Lower leg skin (tissue), 4 donors: ENCODE measurements at regions not wholly inside any gene's neighbourhood (a gene's known extent, or its start where the extent isn't known, plus 50 kb on each side); places are given as distances from the start of the nearest gene placed in this dataset.

Source experiments
- DNase-seq, 2 donors: peaks; one replicate each; pipeline ENCODE4 v3.0.0-alpha.2; 2019; ENCODE audit warnings: low spot score in 2 of 2
- H3K4me3 ChIP-seq: fragments of 200-600 bp; sonication (generic); 2 replicates; pipeline ENCODE4 v1.5.1; 2017; ENCODE audit warnings: mild to moderate bottlenecking, low read depth; ENCODE audit not compliant: poor library complexity, severe bottlenecking
- POLR2A ChIP-seq, 2 donors: fragments of 450-650 bp; IDR thresholded peaks; one replicate each; pipeline ENCODE4 v1.6.1; 2016 to 2017; ENCODE audit warnings: antibody characterized with exemption in 2 of 2, mild to moderate bottlenecking in 1 of 2, moderate library complexity in 1 of 2
- WGBS, 2 donors: methylation state at CpG; one replicate each; pipeline ENCODE4 v1.1.5; 2018; 5-methylcytosine and 5-hydroxymethylcytosine counted together
- intact Hi-C: fragments of 100-400 bp; cut with DNase I; formaldehyde crosslinking; loops from one replicate; pipeline ENCODE4 v1.15.0; 2023; ENCODE audit warnings: low total_unique reads
- TF ChIP-seq, protein P1 (sequence below), 3 donors: fragments of 450-650 bp; IDR thresholded peaks; one replicate each; pipeline ENCODE4 v1.5.1; 2016; ENCODE audit warnings: antibody characterized with exemption in 3 of 3, mild to moderate bottlenecking in 3 of 3, moderate library complexity in 2 of 3

DNA sequence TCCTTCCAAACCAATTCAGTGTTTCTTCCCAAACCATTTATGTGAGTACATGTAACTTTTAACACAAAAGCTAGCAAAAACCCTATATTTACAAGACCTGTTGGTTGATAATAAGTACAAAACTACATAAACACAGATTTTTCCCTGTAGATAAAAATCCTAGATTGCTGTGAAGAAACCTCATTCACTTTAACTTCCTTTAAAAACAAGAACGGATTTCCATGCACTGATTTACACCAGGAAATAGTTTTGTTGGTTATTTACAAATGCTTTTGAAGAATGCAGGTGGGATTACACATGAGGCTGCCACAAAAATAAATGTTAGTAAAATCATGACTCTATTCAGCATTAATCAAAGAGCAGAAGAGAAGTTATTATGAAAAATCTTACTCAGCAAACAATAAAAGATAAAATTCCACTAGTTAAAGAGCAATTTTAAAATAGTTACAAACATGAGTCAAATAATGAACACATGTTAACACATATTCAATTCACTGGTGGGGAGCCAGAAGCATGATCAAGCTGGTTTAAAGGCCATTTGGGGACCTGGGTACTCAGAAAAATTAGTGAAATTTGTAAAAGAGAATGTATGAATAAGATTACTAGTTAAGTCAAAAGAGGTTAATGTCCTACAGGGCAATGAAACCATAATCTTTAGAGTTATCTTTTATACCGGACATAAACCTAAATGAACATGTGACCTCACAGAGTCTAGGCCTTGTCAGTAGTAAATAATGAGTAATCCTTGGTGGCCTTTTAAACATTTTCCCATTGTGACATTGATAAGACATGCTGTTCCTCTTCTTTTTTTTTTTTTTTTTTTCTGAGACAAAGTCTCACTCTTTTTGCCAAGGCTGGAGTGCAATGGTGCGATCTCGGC is 79.9 kb downstream of the PHLDA1 start:
- WGBS, 2 donors = 66 to 68% methylated on average over 4 of the region's 4 CpGs
- TF ChIP-seq POLR2A (IDR thresholded peaks at IDR 0.05) = no peak
- TF ChIP-seq, protein P1, sequence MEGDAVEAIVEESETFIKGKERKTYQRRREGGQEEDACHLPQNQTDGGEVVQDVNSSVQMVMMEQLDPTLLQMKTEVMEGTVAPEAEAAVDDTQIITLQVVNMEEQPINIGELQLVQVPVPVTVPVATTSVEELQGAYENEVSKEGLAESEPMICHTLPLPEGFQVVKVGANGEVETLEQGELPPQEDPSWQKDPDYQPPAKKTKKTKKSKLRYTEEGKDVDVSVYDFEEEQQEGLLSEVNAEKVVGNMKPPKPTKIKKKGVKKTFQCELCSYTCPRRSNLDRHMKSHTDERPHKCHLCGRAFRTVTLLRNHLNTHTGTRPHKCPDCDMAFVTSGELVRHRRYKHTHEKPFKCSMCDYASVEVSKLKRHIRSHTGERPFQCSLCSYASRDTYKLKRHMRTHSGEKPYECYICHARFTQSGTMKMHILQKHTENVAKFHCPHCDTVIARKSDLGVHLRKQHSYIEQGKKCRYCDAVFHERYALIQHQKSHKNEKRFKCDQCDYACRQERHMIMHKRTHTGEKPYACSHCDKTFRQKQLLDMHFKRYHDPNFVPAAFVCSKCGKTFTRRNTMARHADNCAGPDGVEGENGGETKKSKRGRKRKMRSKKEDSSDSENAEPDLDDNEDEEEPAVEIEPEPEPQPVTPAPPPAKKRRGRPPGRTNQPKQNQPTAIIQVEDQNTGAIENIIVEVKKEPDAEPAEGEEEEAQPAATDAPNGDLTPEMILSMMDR (IDR thresholded peaks at IDR 0.05) = no peak
- DNase-seq = no peak
- no peak overlapping the region for H3K4me3 ChIP-seq
- intact Hi-C loops = no loop called here

- intact Hi-C loops = no loop called here
- DNase-seq = no peak
- no peak overlapping the region for H3K4me3 ChIP-seq
- TF ChIP-seq, protein P1 (IDR thresholded peaks at IDR 0.05) = no peak
- TF ChIP-seq POLR2A (IDR thresholded peaks at IDR 0.05) = no peak
- 87 to 95% methylated on average over 4 of the region's 4 CpGs for WGBS, 2 donors
These were observed 84.3 kb downstream of the PHLDA1 start for GRCh38 chr12:75947156-75947723.

DNA sequence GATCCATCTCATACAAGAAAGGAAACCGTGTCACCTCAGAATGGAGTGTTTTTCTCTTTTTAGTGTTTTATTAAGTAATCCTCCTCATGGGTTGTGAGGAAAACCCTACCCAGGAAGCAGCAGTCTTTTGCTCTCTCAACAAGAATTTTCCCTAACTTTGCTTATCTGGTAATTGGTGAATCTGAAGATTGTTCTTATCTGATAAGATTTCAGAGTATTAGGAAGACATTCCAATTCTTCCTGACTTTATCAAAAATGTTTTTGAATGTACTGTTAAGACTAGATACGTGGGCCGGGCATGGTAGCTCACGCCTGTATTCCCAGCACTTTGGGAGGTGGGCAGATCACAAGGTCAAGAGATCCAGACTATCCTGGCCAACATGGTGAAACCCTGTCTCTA is 86.0 kb downstream of the PHLDA1 start:
- H3K4me3 ChIP-seq = no peak overlapping the region
- intact Hi-C loops = no loop called here
- no peak for TF ChIP-seq POLR2A (IDR thresholded peaks at IDR 0.05)
- TF ChIP-seq, protein P1 (IDR thresholded peaks at IDR 0.05) = no peak
- 94 to 98% methylated on average over 4 of the region's 4 CpGs for WGBS, 2 donors
- DNase-seq = no peak

DNA sequence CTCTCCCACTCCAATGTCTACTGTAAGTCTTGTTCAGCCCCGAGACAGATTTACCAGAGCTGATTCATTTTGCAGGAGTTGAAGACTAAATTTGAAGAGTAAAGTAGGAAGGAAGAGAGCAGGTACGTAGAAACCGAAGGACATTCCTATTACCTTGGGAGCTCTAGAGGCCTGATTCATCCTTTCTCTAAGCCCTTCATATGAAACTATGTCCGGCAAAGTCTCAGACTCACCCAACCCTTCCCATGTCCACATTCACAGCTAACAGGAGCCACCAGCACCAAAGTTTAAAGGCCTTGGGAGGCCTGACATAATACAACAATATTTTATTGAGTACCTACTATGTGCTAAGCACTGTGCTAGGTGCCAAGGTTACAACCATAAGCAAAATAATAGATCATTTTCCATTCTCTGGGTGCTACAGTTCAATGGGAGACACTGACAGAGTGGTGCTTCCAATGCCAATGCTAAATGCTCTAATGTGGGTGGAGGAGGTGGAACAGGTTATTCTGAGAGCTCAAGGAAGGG is 86.6 kb downstream of the PHLDA1 start:
- intact Hi-C loops = no loop called here
- 92 to 95% methylated on average over 4 of the region's 4 CpGs for WGBS, 2 donors
- DNase-seq = no peak
- H3K4me3 ChIP-seq = no peak overlapping the region
- TF ChIP-seq, protein P1 (IDR thresholded peaks at IDR 0.05) = no peak
- no peak for TF ChIP-seq POLR2A (IDR thresholded peaks at IDR 0.05)

DNA sequence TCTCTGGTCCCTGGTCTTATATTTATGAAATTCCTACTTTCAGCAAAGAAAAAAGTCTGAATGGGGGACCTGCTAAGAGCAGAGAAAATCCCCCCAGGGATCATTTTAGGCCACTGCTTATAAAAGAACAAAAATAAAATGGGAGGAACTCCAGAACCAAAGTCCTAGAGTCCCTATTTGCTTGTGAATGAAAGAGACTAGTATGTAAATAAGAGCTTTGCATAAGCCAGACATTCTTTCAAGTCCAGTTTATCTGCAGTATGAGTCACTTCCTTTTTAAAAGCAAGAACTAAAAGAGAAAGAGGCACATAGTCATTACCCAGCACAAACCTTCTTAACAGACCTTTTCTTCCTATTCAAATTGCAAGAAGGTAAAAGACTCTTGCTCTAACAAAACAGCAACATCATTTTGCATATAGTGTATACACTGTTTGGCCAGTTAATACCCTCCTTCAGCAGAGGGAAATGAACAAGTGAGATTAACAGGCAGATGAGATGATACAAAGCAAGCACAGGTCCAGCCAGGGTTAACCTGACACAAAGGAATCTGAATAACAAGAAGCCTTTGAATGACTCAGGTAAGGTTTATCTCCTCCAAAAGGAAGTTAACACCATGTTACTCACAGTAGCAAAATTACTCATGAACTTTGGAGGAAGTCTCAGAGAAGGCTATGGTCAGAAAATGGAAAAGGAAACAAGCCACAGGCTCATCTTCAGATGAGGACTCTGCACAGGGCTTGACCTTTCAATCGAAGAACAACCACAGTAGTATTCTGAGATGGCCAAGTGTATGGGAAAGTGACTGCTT is 87.3 kb downstream of the PHLDA1 start:
- no peak for DNase-seq
- TF ChIP-seq, protein P1 (IDR thresholded peaks at IDR 0.05) = no peak
- no peak for TF ChIP-seq POLR2A (IDR thresholded peaks at IDR 0.05)
- intact Hi-C loops = no loop called here
- WGBS, 2 donors = 57 to 72% methylated on average over 1 of the region's 1 CpG
- H3K4me3 ChIP-seq = no peak overlapping the region
